A549 (cell line): ENCODE measurements at regions not wholly inside any gene's neighbourhood (a gene's known extent, or its start where the extent isn't known, plus 50 kb on each side); places are given as distances from the start of the nearest gene placed in this dataset.

Source experiments
- ATAC-seq, 2 experiments: fragments of 200-7000 bp in 1 of 2; fragments of >200 bp in 1 of 2; cut with Nextera tagmentation in 1 of 2; cut with Tn5 transposase in 1 of 2; 3 replicates each; pipeline versions ENCODE4 v1.8.0 to v1.9.1; 2018 to 2020; ENCODE audit warnings: mild to moderate bottlenecking in 1 of 2, moderate library complexity in 1 of 2
- CTCF ChIA-PET: fragments of 300-600 bp; sonication (Branson Sonifier 250); formaldehyde crosslinking; extraction: SDS; loops from one replicate; lab custom pipeline; 2021; ENCODE audit warnings: antibody characterized with exemption, inconsistent platforms; lab: Yijun Ruan, JAX
- POLR2A ChIA-PET: fragments of 350-600 bp; formaldehyde crosslinking; extraction: SDS; loops from one replicate; lab custom pipeline; 2021; ENCODE audit warnings: antibody characterized with exemption, inconsistent platforms; lab: Yijun Ruan, JAX
- DNase-seq, 2 experiments: peaks; one replicate each; pipeline versions ENCODE4 v3.0.0 to v3.0.0-alpha.2; 2011 to 2016; ENCODE audit warnings: low read depth in 1 of 2, low spot score in 1 of 2
- FAIRE-seq: peaks from 2 replicates; lab custom pipeline; 2011; peaks lifted over from hg19 to GRCh38; lab: Jason Lieb, UNC
- H3K27ac ChIP-seq, 2 experiments: fragments of >200 bp; sonication (Bioruptor Twin); formaldehyde crosslinking; 3 replicates each; pipeline ENCODE4 v1.5.1; 2016 to 2017
- H3K4me1 ChIP-seq: fragments of >200 bp; sonication (Bioruptor Twin); formaldehyde crosslinking; 3 replicates; pipeline ENCODE4 v1.6.1; 2016
- H3K4me2 ChIP-seq: fragments of >200 bp; sonication (Bioruptor Twin); formaldehyde crosslinking; 3 replicates; pipeline ENCODE4 v1.6.1; 2016
- H3K4me3 ChIP-seq: fragments of >200 bp; sonication (Bioruptor Twin); formaldehyde crosslinking; 3 replicates; pipeline ENCODE4 v1.5.1; 2016
- H3K9me3 ChIP-seq: fragments of >200 bp; sonication (Bioruptor Twin); formaldehyde crosslinking; 3 replicates; pipeline ENCODE4 v1.6.1; 2016
- CBX2 ChIP-seq: fragments of 200-600 bp; sonication (generic); IDR thresholded peaks from 2 replicates; pipeline ENCODE4 v1.6.1; 2016; ENCODE audit warnings: low read depth, mild to moderate bottlenecking, borderline replicate concordance
- CEBPB ChIP-seq, 2 experiments: fragments of >200 bp in 1 of 2; sonication (Bioruptor Twin) in 1 of 2; formaldehyde crosslinking in 1 of 2; IDR thresholded peaks; 2 replicates each; pipeline ENCODE4 v1.6.1; 2012 to 2016
- CHD2 ChIP-seq: fragments of 150-350 bp; IDR thresholded peaks from 2 replicates; pipeline ENCODE4 v1.6.1; 2014; ENCODE audit warnings: low read length; ENCODE audit not compliant: partially characterized antibody
- EP300 ChIP-seq, 2 experiments: fragments of >200 bp; sonication (Bioruptor Twin); formaldehyde crosslinking; IDR thresholded peaks; 2 replicates in 1 of 2; 3 replicates in 1 of 2; pipeline ENCODE4 v1.6.1; 2016 to 2017
- FOSB ChIP-seq: fragments of 250-450 bp; sonication (Bioruptor Pico); IDR thresholded peaks from 2 replicates; pipeline ENCODE4 v1.5.0; 2020; ENCODE audit warnings: mild to moderate bottlenecking, moderate library complexity
- HEYL ChIP-seq: fragments of 250-450 bp; sonication (Bioruptor Pico); IDR thresholded peaks from 2 replicates; pipeline ENCODE4 v1.8.0; 2021; ENCODE audit warnings: mild to moderate bottlenecking, moderate library complexity
- HOXA7 ChIP-seq: fragments of 250-450 bp; sonication (Bioruptor Pico); IDR thresholded peaks from 2 replicates; pipeline ENCODE4 v1.5.0; 2020; ENCODE audit warnings: mild to moderate bottlenecking, moderate library complexity
- HOXB13 ChIP-seq: fragments of 250-450 bp; sonication (Bioruptor Pico); IDR thresholded peaks from 2 replicates; pipeline ENCODE4 v1.5.0; 2020; ENCODE audit warnings: low read depth, mild to moderate bottlenecking, moderate library complexity
- JUN ChIP-seq, 2 experiments: fragments of >200 bp; sonication (Bioruptor Twin); formaldehyde crosslinking; IDR thresholded peaks; 2 replicates in 1 of 2; 3 replicates in 1 of 2; pipeline ENCODE4 v1.6.1; 2016 to 2017
- MAFK ChIP-seq: fragments of 450-650 bp; IDR thresholded peaks from 2 replicates; pipeline ENCODE4 v1.6.1; 2014; ENCODE audit not compliant: partially characterized antibody
- PHF8 ChIP-seq: fragments of 200-600 bp; sonication (generic); IDR thresholded peaks from 2 replicates; pipeline ENCODE4 v1.6.1; 2016; ENCODE audit warnings: low read depth, mild to moderate bottlenecking, antibody characterized with exemption, moderate library complexity, borderline replicate concordance
- RARB ChIP-seq: fragments of 250-450 bp; sonication (Bioruptor Pico); IDR thresholded peaks from 2 replicates; pipeline ENCODE4 v1.8.0; 2021; ENCODE audit warnings: mild to moderate bottlenecking, moderate library complexity
- SMC3 ChIP-seq: fragments of >200 bp; sonication (Bioruptor Twin); formaldehyde crosslinking; IDR thresholded peaks from 3 replicates; pipeline ENCODE4 v1.6.1; 2018; ENCODE audit warnings: inconsistent platforms
- WGBS: methylation state at CpG from one replicate; pipeline ENCODE4 v1.1.6; 2017; ENCODE audit errors: missing lambda C conversion rate; 5-methylcytosine and 5-hydroxymethylcytosine counted together
- TF ChIP-seq, protein P1 (sequence below): fragments of 150-350 bp; IDR thresholded peaks from 2 replicates; pipeline ENCODE4 v1.6.1; 2014; ENCODE audit warnings: low read depth, mild to moderate bottlenecking, low read length
- TF ChIP-seq, protein P2 (sequence below): fragments of 250-450 bp; sonication (Bioruptor Pico); IDR thresholded peaks from 2 replicates; pipeline ENCODE4 v1.5.0; 2020; ENCODE audit warnings: low read depth, mild to moderate bottlenecking, moderate library complexity
- TF ChIP-seq, protein P3 (sequence below): fragments of >200 bp; sonication (Bioruptor Twin); formaldehyde crosslinking; IDR thresholded peaks from 3 replicates; pipeline ENCODE4 v1.5.1; 2016
- TF ChIP-seq, protein P4 (sequence below): IDR thresholded peaks from 2 replicates; pipeline ENCODE4 v1.6.1; 2012

DNA sequence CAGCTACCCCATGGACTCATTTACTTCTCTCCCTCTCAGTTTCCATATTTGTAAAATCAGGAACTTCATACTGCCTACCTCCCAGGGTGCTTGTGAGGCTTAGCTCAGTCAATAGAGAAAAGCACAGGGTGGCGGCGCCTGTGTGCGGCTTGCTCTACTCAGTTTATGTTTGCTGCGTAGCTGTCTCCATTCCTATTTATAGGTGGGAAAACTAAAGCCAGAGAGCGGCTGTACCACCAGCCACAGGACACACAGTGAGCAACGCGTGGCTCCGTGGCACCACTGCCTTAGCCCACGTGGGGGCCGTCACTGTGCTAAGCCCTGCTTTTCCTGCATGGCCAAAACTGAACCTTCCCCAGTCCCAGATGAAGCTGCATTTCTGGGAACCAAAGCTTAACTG, 292.4 kb downstream of the TEX29 start:
- DNase-seq = no peak
- TF ChIP-seq JUN (IDR thresholded peaks at IDR 0.05) = no peak
- ATAC-seq = no peak
- POLR2A ChIA-PET = no interaction called here
- CTCF ChIA-PET = interaction anchor here (0.5 kb wide), 1 partner anchor 751 kb away, joined by 3 read pairs; no protein-coding TSS in a partner anchor
- Histone ChIP-seq H3K4me2 (no peak overlapping the region), H3K27ac (no peak overlapping the region), H3K9me3 (no peaks in the 10 kb centered on the region), H3K4me3 (no peak overlapping the region), H3K4me1 (no peaks in the 10 kb centered on the region)
- 23% methylated on average over 10 of the region's 10 CpGs for WGBS
- no peak for FAIRE-seq

DNA sequence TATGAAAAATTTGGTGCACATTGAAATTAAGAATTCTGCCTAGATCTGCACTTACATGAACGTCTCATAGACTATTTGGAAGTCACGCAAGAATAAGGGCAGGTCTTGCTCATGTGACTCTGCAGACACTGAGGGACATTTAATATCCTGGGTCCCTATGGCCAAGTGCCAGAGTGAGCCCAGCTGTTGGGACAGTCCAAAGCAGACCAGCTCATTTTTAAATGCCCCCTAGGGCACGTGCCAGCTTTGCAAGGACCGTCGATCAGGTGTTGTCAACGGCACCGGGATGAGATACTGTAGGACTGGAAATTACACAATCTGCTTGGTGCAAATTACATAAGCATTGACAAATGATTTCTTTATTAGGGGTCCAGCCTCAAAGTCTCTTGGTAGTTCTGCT, 293.6 kb downstream of the TEX29 start:
- CTCF ChIA-PET = no interaction called here
- FAIRE-seq (no peak), ATAC-seq (no peak), DNase-seq (no peak)
- Histone ChIP-seq H3K4me2 (no peak overlapping the region), H3K4me3 (no peak overlapping the region), H3K4me1 (no peaks in the 10 kb centered on the region), H3K9me3 (no peaks in the 10 kb centered on the region), H3K27ac (no peak overlapping the region)
- TF ChIP-seq SMC3 (no peak), MAFK (no peak), HOXA7 (CRISPR knock-in tag) (no peak), HEYL (CRISPR knock-in tag) (no peak)
- TF ChIP-seq, protein P1, sequence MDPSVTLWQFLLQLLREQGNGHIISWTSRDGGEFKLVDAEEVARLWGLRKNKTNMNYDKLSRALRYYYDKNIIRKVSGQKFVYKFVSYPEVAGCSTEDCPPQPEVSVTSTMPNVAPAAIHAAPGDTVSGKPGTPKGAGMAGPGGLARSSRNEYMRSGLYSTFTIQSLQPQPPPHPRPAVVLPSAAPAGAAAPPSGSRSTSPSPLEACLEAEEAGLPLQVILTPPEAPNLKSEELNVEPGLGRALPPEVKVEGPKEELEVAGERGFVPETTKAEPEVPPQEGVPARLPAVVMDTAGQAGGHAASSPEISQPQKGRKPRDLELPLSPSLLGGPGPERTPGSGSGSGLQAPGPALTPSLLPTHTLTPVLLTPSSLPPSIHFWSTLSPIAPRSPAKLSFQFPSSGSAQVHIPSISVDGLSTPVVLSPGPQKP = no peak
- POLR2A ChIA-PET = no interaction called here
- 37% methylated on average over 4 of the region's 7 CpGs for WGBS

DNA sequence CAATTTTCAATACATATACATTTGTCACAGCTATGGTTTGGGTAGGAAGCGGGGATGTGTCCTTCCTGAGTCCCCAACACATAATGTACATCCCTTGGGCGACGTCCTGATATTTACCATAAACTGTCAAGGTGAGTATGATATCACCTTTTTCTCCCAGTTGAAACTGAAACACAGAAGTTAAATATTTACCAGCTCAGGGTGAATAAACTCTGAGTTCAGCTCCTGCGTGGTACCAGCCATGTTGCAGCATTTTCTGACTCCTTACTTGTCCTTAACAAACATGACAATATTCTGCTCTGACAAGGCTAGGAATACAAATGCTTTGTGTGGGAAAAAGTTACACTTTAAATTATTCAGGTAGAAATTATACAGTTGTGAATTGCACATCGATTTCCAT, 294.2 kb downstream of the TEX29 start:
- no peak for FAIRE-seq
- 4% methylated on average over 5 of the region's 5 CpGs for WGBS
- DNase-seq = no peak
- Histone ChIP-seq H3K27ac (no peak overlapping the region), H3K4me2 (no peak overlapping the region), H3K9me3 (no peaks in the 10 kb centered on the region)
- ATAC-seq = no peak
- POLR2A ChIA-PET = no interaction called here
- TF ChIP-seq RARB (no peak), CBX2 (no peak), FOSB (CRISPR knock-in tag) (no peak), HOXB13 (CRISPR knock-in tag) (no peak), PHF8 (no peak), SMC3 (no peak), CHD2 (no peak)
- TF ChIP-seq, protein P1 = no peak
- TF ChIP-seq, protein P2, sequence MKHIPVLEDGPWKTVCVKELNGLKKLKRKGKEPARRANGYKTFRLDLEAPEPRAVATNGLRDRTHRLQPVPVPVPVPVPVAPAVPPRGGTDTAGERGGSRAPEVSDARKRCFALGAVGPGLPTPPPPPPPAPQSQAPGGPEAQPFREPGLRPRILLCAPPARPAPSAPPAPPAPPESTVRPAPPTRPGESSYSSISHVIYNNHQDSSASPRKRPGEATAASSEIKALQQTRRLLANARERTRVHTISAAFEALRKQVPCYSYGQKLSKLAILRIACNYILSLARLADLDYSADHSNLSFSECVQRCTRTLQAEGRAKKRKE = no peak
- TF ChIP-seq, protein P3, sequence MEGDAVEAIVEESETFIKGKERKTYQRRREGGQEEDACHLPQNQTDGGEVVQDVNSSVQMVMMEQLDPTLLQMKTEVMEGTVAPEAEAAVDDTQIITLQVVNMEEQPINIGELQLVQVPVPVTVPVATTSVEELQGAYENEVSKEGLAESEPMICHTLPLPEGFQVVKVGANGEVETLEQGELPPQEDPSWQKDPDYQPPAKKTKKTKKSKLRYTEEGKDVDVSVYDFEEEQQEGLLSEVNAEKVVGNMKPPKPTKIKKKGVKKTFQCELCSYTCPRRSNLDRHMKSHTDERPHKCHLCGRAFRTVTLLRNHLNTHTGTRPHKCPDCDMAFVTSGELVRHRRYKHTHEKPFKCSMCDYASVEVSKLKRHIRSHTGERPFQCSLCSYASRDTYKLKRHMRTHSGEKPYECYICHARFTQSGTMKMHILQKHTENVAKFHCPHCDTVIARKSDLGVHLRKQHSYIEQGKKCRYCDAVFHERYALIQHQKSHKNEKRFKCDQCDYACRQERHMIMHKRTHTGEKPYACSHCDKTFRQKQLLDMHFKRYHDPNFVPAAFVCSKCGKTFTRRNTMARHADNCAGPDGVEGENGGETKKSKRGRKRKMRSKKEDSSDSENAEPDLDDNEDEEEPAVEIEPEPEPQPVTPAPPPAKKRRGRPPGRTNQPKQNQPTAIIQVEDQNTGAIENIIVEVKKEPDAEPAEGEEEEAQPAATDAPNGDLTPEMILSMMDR = no peak
- TF ChIP-seq, all 56 proteins: peak for 0
- Histone ChIP-seq H3K4me3 (no peak overlapping the region), H3K4me1 (no peaks in the 10 kb centered on the region)
- CTCF ChIA-PET = no interaction called here

DNA sequence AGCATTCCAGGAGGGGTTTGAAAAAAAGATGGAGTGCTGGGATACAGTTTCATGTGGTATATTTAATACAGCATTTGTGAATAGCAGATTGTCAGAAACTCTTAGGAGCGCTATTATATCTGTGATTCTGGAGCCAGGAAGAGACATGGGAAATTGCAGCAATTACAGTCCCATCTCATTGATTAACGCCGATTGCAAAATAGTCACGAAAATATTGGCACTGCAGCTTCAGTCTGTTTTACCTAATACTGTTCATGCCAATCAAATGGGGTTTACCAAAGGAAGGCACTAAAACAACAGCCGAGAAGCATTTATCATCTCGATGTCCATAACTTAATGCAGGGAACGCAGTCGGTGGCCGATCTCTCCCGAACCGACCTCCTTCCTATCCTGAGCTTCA, 295.8 kb downstream of the TEX29 start:
- Histone ChIP-seq H3K4me2 (no peak overlapping the region), H3K4me3 (no peak overlapping the region), H3K9me3 (no peaks in the 10 kb centered on the region), H3K27ac (no peak overlapping the region), H3K4me1 (no peaks in the 10 kb centered on the region)
- WGBS = 53% methylated on average over 11 of the region's 11 CpGs
- no peak for ATAC-seq
- TF ChIP-seq HOXB13 (CRISPR knock-in tag) = no peak
- TF ChIP-seq, protein P1 = no peak
- TF ChIP-seq CEBPB (IDR thresholded peaks at IDR 0.05) = no peak
- TF ChIP-seq EP300 (IDR thresholded peaks at IDR 0.05) = no peak
- TF ChIP-seq, protein P4, sequence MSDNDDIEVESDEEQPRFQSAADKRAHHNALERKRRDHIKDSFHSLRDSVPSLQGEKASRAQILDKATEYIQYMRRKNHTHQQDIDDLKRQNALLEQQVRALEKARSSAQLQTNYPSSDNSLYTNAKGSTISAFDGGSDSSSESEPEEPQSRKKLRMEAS = no peak
- FAIRE-seq = no peak
- no peak for DNase-seq
- CTCF ChIA-PET = no interaction called here
- POLR2A ChIA-PET = no interaction called here
